SU-DHL-6 (cell line): ENCODE measurements at regions not wholly inside any gene's neighbourhood (a gene's known extent, or its start where the extent isn't known, plus 50 kb on each side); places are given as distances from the start of the nearest gene placed in this dataset.

Experiments
- EZH2phosphoT487 ChIP-seq: fragments of 200-600 bp; sonication (generic), shearing (Covaris generic); conservative IDR thresholded peaks from 2 replicates; pipeline ENCODE4 v1.6.1; 2018; ENCODE audit warnings: mild to moderate bottlenecking, antibody characterized with exemption, low read length, moderate library complexity, mixed read lengths
- TF ChIP-seq, protein P1 (sequence below): fragments of 200-600 bp; sonication (generic); IDR thresholded peaks from one replicate; pipeline ENCODE4 v1.5.1; 2017; ENCODE audit warnings: antibody characterized with exemption, mild to moderate bottlenecking, low read length, moderate library complexity; ENCODE audit not compliant: insufficient read depth, poor library complexity, severe bottlenecking

DNA sequence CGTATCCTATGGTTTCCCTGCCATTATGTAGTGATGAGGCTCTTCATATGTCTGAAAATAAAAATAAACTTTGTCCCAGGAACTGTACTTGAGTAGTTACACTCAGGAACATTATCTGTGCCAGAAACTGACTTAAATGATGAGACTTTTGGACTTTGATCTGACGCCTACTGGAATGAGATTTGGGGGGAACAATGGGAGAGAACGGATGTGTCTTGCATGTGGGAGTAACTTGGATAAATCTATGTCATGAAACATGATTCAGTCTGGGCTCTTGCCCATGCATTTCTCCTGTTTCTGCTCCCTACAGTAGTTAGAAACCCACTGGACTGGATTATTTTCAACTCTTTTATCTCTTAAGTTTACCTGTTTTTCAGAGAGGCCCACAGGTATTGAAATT is 2351.4 kb downstream of the PCDH7 start:
- TF ChIP-seq, protein P1, sequence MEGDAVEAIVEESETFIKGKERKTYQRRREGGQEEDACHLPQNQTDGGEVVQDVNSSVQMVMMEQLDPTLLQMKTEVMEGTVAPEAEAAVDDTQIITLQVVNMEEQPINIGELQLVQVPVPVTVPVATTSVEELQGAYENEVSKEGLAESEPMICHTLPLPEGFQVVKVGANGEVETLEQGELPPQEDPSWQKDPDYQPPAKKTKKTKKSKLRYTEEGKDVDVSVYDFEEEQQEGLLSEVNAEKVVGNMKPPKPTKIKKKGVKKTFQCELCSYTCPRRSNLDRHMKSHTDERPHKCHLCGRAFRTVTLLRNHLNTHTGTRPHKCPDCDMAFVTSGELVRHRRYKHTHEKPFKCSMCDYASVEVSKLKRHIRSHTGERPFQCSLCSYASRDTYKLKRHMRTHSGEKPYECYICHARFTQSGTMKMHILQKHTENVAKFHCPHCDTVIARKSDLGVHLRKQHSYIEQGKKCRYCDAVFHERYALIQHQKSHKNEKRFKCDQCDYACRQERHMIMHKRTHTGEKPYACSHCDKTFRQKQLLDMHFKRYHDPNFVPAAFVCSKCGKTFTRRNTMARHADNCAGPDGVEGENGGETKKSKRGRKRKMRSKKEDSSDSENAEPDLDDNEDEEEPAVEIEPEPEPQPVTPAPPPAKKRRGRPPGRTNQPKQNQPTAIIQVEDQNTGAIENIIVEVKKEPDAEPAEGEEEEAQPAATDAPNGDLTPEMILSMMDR = no peak
- no peak for TF ChIP-seq EZH2phosphoT487
